Neural cell (in vitro differentiated cells): ENCODE measurements at regions not wholly inside any gene's neighbourhood (a gene's known extent, or its start where the extent isn't known, plus 50 kb on each side); places are given as distances from the start of the nearest gene placed in this dataset.

Source experiments
- H2AFZ ChIP-seq: fragments of 200-600, 300-800 bp; sonication (generic), shearing (Covaris generic); 2 replicates; pipeline ENCODE4 v1.6.0; 2014; ENCODE audit warnings: low read depth, mild to moderate bottlenecking, antibody characterized with exemption, low read length, moderate library complexity
- H3F3A ChIP-seq: fragments of 200-600 bp; shearing (Covaris generic); 2 replicates; pipeline ENCODE4 v1.6.1; 2016; ENCODE audit warnings: mild to moderate bottlenecking, moderate library complexity, mixed read lengths, antibody characterized with exemption, low read length; ENCODE audit not compliant: insufficient read depth, poor library complexity, severe bottlenecking
- H3K27ac ChIP-seq: fragments of 200-600, 300-800 bp; sonication (generic), shearing (Covaris generic); 2 replicates; pipeline ENCODE4 v1.5.1; 2014; ENCODE audit warnings: mild to moderate bottlenecking, low read length, moderate library complexity
- H3K27me3 ChIP-seq: fragments of 300-800, 200-600 bp; sonication (generic), shearing (Covaris generic); 2 replicates; pipeline ENCODE4 v1.6.0; 2014; ENCODE audit warnings: mild to moderate bottlenecking, low read depth, low read length, moderate library complexity; ENCODE audit not compliant: insufficient read depth
- H3K36me3 ChIP-seq: fragments of 300-800, 200-600 bp; sonication (generic), shearing (Covaris generic); 2 replicates; pipeline ENCODE4 v1.5.1; 2014; ENCODE audit warnings: mild to moderate bottlenecking, antibody characterized with exemption, low read length, moderate library complexity; ENCODE audit not compliant: insufficient read depth
- H3K4me2 ChIP-seq: fragments of 300-800, 200-600 bp; sonication (generic), shearing (Covaris generic); 2 replicates; pipeline ENCODE4 v1.6.0; 2014; ENCODE audit warnings: mild to moderate bottlenecking, low read length
- H3K4me3 ChIP-seq: fragments of 300-800, 200-600 bp; sonication (generic), shearing (Covaris generic); 2 replicates; pipeline ENCODE4 v1.5.1; 2014; ENCODE audit warnings: mild to moderate bottlenecking, low read length, moderate library complexity
- H3K79me2 ChIP-seq: fragments of 200-600 bp; shearing (Covaris generic); replicated peaks from 2 replicates; pipeline ENCODE4 v1.6.0; 2014; ENCODE audit warnings: mild to moderate bottlenecking, low read length, moderate library complexity; ENCODE audit not compliant: insufficient read depth
- H3K9ac ChIP-seq: fragments of 300-800, 200-600 bp; sonication (generic), shearing (Covaris generic); 2 replicates; pipeline ENCODE4 v1.6.1; 2016; ENCODE audit warnings: mild to moderate bottlenecking, low read length, mixed read lengths
- H3K9me2 ChIP-seq: fragments of 200-600 bp; shearing (Covaris generic); 2 replicates; pipeline ENCODE4 v1.6.1; 2016; ENCODE audit warnings: mild to moderate bottlenecking, low read length, mixed read lengths; ENCODE audit not compliant: insufficient read depth
- H3K9me3 ChIP-seq: fragments of 200-600, 300-800 bp; sonication (generic), shearing (Covaris generic); 2 replicates; pipeline ENCODE4 v1.6.1; 2016; ENCODE audit warnings: mild to moderate bottlenecking, mixed run types, low read length, moderate library complexity, mixed read lengths
- H4K20me1 ChIP-seq: fragments of 200-600 bp; shearing (Covaris generic); 2 replicates; pipeline ENCODE4 v1.6.1; 2016; ENCODE audit warnings: mild to moderate bottlenecking, mixed run types; ENCODE audit not compliant: insufficient read depth
- EP300 ChIP-seq: fragments of 450-650 bp; conservative IDR thresholded peaks from 2 replicates; pipeline ENCODE4 v1.6.1; 2014; ENCODE audit warnings: antibody characterized with exemption, mild to moderate bottlenecking, moderate library complexity; ENCODE audit not compliant: poor library complexity, severe bottlenecking
- EZH2 ChIP-seq: fragments of 200-600, 300-800 bp; shearing (Covaris generic), sonication (generic); IDR thresholded peaks from 2 replicates; pipeline ENCODE4 v1.6.1; 2014; ENCODE audit warnings: antibody characterized with exemption, low read length, borderline replicate concordance, mild to moderate bottlenecking; ENCODE audit not compliant: insufficient read depth, poor library complexity, severe bottlenecking
- MXI1 ChIP-seq: fragments of 450-650 bp; conservative IDR thresholded peaks from 2 replicates; pipeline ENCODE4 v1.6.1; 2014; ENCODE audit warnings: antibody characterized with exemption, mild to moderate bottlenecking; ENCODE audit not compliant: poor library complexity, severe bottlenecking
- POLR2AphosphoS5 ChIP-seq: IDR thresholded peaks from 2 replicates; pipeline ENCODE4 v1.6.1; 2012
- RAD21 ChIP-seq: fragments of 450-650 bp; conservative IDR thresholded peaks from 2 replicates; pipeline ENCODE4 v1.6.1; 2014; ENCODE audit warnings: antibody characterized with exemption, mild to moderate bottlenecking, moderate library complexity
- SMC3 ChIP-seq: fragments of 450-650 bp; conservative IDR thresholded peaks from 2 replicates; pipeline ENCODE4 v1.6.1; 2014; ENCODE audit warnings: antibody characterized with exemption, mild to moderate bottlenecking, moderate library complexity; ENCODE audit not compliant: poor library complexity
- TAF1 ChIP-seq: IDR thresholded peaks from 2 replicates; pipeline ENCODE4 v1.6.1; 2012; ENCODE audit warnings: low read depth
- TF ChIP-seq, protein P1 (sequence below): IDR thresholded peaks from 2 replicates; pipeline ENCODE4 v1.6.1; 2012; ENCODE audit warnings: borderline replicate concordance
- TF ChIP-seq, protein P2 (sequence below): fragments of 450-650 bp; IDR thresholded peaks from 2 replicates; pipeline ENCODE4 v1.5.1; 2014; ENCODE audit warnings: antibody characterized with exemption, mild to moderate bottlenecking, moderate library complexity; ENCODE audit not compliant: poor library complexity, severe bottlenecking

DNA sequence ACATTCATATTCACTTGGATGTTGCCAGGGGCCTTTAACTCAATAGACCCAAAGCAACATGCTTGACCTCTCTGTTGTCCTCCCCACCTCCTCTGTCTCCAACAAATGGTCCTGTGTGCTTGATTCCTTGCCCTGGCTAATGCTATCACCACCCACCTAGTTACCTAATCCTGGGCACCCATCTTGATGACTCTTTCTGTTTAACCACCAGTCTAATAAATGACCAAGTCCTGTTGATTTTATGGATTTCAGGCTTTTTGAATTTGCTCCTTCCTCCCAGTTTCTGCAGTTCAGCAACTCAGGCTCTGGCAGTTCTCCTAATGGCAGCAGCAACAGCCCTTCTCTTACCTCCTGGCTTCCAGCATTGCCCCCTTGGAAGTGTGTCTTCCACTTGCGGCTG lies 246.3 kb upstream of the KLF4 start:
- H3K79me2 ChIP-seq: no peaks in the 10 kb centered on the region
- H3K9ac ChIP-seq: no peak overlapping the region
- no peak overlapping the region for H2AFZ ChIP-seq
- TF ChIP-seq TAF1 (no peak), MXI1 (no peak), POLR2AphosphoS5 (no peak), EP300 (no peak), EZH2 (no peak), RAD21 (no peak), SMC3 (no peak)
- TF ChIP-seq, protein P1, sequence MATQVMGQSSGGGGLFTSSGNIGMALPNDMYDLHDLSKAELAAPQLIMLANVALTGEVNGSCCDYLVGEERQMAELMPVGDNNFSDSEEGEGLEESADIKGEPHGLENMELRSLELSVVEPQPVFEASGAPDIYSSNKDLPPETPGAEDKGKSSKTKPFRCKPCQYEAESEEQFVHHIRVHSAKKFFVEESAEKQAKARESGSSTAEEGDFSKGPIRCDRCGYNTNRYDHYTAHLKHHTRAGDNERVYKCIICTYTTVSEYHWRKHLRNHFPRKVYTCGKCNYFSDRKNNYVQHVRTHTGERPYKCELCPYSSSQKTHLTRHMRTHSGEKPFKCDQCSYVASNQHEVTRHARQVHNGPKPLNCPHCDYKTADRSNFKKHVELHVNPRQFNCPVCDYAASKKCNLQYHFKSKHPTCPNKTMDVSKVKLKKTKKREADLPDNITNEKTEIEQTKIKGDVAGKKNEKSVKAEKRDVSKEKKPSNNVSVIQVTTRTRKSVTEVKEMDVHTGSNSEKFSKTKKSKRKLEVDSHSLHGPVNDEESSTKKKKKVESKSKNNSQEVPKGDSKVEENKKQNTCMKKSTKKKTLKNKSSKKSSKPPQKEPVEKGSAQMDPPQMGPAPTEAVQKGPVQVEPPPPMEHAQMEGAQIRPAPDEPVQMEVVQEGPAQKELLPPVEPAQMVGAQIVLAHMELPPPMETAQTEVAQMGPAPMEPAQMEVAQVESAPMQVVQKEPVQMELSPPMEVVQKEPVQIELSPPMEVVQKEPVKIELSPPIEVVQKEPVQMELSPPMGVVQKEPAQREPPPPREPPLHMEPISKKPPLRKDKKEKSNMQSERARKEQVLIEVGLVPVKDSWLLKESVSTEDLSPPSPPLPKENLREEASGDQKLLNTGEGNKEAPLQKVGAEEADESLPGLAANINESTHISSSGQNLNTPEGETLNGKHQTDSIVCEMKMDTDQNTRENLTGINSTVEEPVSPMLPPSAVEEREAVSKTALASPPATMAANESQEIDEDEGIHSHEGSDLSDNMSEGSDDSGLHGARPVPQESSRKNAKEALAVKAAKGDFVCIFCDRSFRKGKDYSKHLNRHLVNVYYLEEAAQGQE: no peak
- TF ChIP-seq, protein P2, sequence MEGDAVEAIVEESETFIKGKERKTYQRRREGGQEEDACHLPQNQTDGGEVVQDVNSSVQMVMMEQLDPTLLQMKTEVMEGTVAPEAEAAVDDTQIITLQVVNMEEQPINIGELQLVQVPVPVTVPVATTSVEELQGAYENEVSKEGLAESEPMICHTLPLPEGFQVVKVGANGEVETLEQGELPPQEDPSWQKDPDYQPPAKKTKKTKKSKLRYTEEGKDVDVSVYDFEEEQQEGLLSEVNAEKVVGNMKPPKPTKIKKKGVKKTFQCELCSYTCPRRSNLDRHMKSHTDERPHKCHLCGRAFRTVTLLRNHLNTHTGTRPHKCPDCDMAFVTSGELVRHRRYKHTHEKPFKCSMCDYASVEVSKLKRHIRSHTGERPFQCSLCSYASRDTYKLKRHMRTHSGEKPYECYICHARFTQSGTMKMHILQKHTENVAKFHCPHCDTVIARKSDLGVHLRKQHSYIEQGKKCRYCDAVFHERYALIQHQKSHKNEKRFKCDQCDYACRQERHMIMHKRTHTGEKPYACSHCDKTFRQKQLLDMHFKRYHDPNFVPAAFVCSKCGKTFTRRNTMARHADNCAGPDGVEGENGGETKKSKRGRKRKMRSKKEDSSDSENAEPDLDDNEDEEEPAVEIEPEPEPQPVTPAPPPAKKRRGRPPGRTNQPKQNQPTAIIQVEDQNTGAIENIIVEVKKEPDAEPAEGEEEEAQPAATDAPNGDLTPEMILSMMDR: no peak
- no peaks in the 10 kb centered on the region for H3K36me3 ChIP-seq
- H3F3A ChIP-seq: no peaks in the 10 kb centered on the region
- no peaks in the 10 kb centered on the region for H3K9me2 ChIP-seq
- H3K27ac ChIP-seq: no peak overlapping the region
- H4K20me1 ChIP-seq: no peaks in the 10 kb centered on the region
- H3K4me3 ChIP-seq: no peak overlapping the region
- H3K4me2 ChIP-seq: no peak overlapping the region
- no peaks in the 10 kb centered on the region for H3K9me3 ChIP-seq
- no peaks in the 10 kb centered on the region for H3K27me3 ChIP-seq

DNA sequence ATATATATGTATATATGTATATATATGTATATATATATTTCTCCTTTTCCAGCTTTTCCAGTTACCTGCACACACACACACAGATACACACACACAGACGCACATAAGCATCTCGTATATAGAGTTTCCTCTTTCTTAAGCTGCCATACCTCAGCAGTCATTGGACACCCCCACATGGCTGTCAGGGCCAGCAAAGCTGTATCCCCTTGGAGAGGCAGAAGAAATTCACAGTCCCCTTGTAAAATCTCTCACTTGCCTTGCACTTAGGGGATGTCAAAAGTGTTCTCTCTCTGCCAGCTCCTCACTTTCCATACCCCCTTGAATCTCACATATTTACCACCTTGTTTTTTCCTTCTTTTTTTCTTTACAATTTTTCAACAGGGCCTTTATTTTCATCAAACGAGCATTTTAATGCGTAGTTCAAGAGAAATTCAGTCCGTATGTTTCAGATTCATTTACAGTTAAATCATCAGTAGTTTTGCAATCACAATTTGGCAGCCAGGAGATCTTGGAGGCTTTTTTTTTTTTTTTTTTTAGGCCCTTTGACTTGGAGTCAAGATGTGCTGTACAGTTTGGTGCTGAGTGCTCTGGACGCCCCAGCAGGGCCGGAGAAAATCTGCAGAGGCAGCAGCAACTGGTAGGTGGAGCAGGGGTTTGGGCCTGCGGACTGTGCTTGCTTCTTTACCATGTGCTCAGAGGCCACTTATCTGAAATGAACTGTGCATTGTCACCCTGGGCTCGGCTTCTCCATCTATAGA lies 244.9 kb upstream of the KLF4 start:
- H3K4me2 ChIP-seq: no peak overlapping the region

More for the DNA sequence above, 244.9 kb upstream of the KLF4 start:
- H3K36me3 ChIP-seq: no peaks in the 10 kb centered on the region
- TF ChIP-seq EP300: no peak
- no peak for TF ChIP-seq RAD21
- TF ChIP-seq, protein P1: no peak
- TF ChIP-seq MXI1: no peak
- no peak for TF ChIP-seq TAF1
- TF ChIP-seq EZH2: no peak
- TF ChIP-seq, protein P2: no peak
- no peak for TF ChIP-seq POLR2AphosphoS5
- no peak for TF ChIP-seq SMC3
- H4K20me1 ChIP-seq: no peaks in the 10 kb centered on the region
- H3K4me3 ChIP-seq: no peak overlapping the region
- no peaks in the 10 kb centered on the region for H3K9me2 ChIP-seq
- H3K9ac ChIP-seq: no peak overlapping the region
- H3K27me3 ChIP-seq: no peaks in the 10 kb centered on the region
- H3F3A ChIP-seq: no peaks in the 10 kb centered on the region
- H3K79me2 ChIP-seq: no peaks in the 10 kb centered on the region
- no peaks in the 10 kb centered on the region for H3K9me3 ChIP-seq
- H3K27ac ChIP-seq: no peak overlapping the region
- H2AFZ ChIP-seq: no peak overlapping the region
